SK-N-SH treated with all-trans-retinoic acid at 6 μM for 48 hours (cell line): ENCODE measurements at regions not wholly inside any gene's neighbourhood (a gene's known extent, or its start where the extent isn't known, plus 50 kb on each side); places are given as distances from the start of the nearest gene placed in this dataset.

Source experiments
- ATAC-seq: fragments of 200-7000 bp; cut with Tn5 transposase; 3 replicates; pipeline ENCODE4 v1.9.1; 2020; ENCODE audit warnings: mild to moderate bottlenecking, moderate library complexity
- CSDC2 ChIP-seq: fragments of 250-450 bp; sonication (Bioruptor Pico); IDR thresholded peaks from 2 replicates; pipeline ENCODE4 v1.5.0; 2020; ENCODE audit warnings: mild to moderate bottlenecking, moderate library complexity
- ESRRG ChIP-seq: fragments of 250-450 bp; sonication (Bioruptor Pico); IDR thresholded peaks from 2 replicates; pipeline ENCODE4 v1.6.1; 2021; ENCODE audit warnings: mild to moderate bottlenecking
- GLIS3 ChIP-seq: fragments of 250-450 bp; sonication (Bioruptor Pico); IDR thresholded peaks from 2 replicates; pipeline ENCODE4 v1.5.0; 2020; ENCODE audit warnings: mild to moderate bottlenecking, moderate library complexity
- OSR1 ChIP-seq: fragments of 250-450 bp; sonication (Bioruptor Pico); IDR thresholded peaks from 2 replicates; pipeline ENCODE4 v1.8.0; 2022; ENCODE audit warnings: moderate library complexity, mild to moderate bottlenecking, inconsistent platforms
- PATZ1 ChIP-seq: fragments of 250-450 bp; sonication (Bioruptor Pico); IDR thresholded peaks from 2 replicates; pipeline ENCODE4 v1.8.0; 2020; ENCODE audit warnings: mild to moderate bottlenecking, moderate library complexity, borderline replicate concordance
- PPARA ChIP-seq: fragments of 250-450 bp; sonication (Bioruptor Pico); IDR thresholded peaks from 2 replicates; pipeline ENCODE4 v1.5.0; 2020; ENCODE audit warnings: mild to moderate bottlenecking, borderline replicate concordance
- RARB ChIP-seq: fragments of 250-450 bp; sonication (Bioruptor Pico); IDR thresholded peaks from 2 replicates; pipeline ENCODE4 v1.8.0; 2021; ENCODE audit warnings: mild to moderate bottlenecking, moderate library complexity
- SNAI2 ChIP-seq: fragments of 250-450 bp; sonication (Bioruptor Pico); IDR thresholded peaks from 2 replicates; pipeline ENCODE4 v1.5.0; 2020; ENCODE audit warnings: mild to moderate bottlenecking, moderate library complexity
- TCF4 ChIP-seq: fragments of 250-450 bp; sonication (Bioruptor Pico); IDR thresholded peaks from 2 replicates; pipeline ENCODE4 v1.8.0; 2021; ENCODE audit warnings: mild to moderate bottlenecking, moderate library complexity, borderline replicate concordance
- TOX ChIP-seq: fragments of 250-450 bp; sonication (Bioruptor Pico); IDR thresholded peaks from 2 replicates; pipeline ENCODE4 v1.8.0; 2021; ENCODE audit warnings: mild to moderate bottlenecking, moderate library complexity, borderline replicate concordance
- TSHZ2 ChIP-seq: fragments of 250-450 bp; sonication (Bioruptor Pico); IDR thresholded peaks from 2 replicates; pipeline ENCODE4 v1.5.0; 2020; ENCODE audit warnings: mild to moderate bottlenecking, moderate library complexity
- ZC3H10 ChIP-seq: fragments of 250-450 bp; sonication (Bioruptor Pico); IDR thresholded peaks from 2 replicates; pipeline ENCODE4 v1.5.1; 2021; ENCODE audit warnings: mild to moderate bottlenecking, moderate library complexity
- ZFP3 ChIP-seq: fragments of 250-450 bp; sonication (Bioruptor Pico); IDR thresholded peaks from 2 replicates; pipeline ENCODE4 v1.5.0; 2020; ENCODE audit warnings: mild to moderate bottlenecking, moderate library complexity
- ZFP30 ChIP-seq: fragments of 450-650 bp; formaldehyde crosslinking; IDR thresholded peaks from 2 replicates; pipeline ENCODE4 v1.5.0; 2022; ENCODE audit warnings: mild to moderate bottlenecking, moderate library complexity
- ZNF565 ChIP-seq: fragments of 450-650 bp; formaldehyde crosslinking; conservative IDR thresholded peaks from 2 replicates; pipeline ENCODE4 v1.5.0; 2020; ENCODE audit warnings: low read depth, mild to moderate bottlenecking, moderate library complexity
- ZNF70 ChIP-seq: fragments of 450-650 bp; formaldehyde crosslinking; IDR thresholded peaks from 2 replicates; pipeline ENCODE4 v1.5.0; 2020; ENCODE audit warnings: mild to moderate bottlenecking, moderate library complexity
- ZNF8 ChIP-seq: fragments of 450-650 bp; formaldehyde crosslinking; IDR thresholded peaks from 2 replicates; pipeline ENCODE4 v1.5.0; 2020; ENCODE audit warnings: mild to moderate bottlenecking, moderate library complexity
- TF ChIP-seq, protein P1 (sequence below): fragments of 250-450 bp; sonication (Bioruptor Pico); IDR thresholded peaks from 2 replicates; pipeline ENCODE4 v1.5.1; 2020; ENCODE audit warnings: low read depth, mild to moderate bottlenecking, moderate library complexity
- TF ChIP-seq, protein P2 (sequence below): fragments of 250-450 bp; sonication (Bioruptor Pico); IDR thresholded peaks from 2 replicates; pipeline ENCODE4 v1.5.1; 2021; ENCODE audit warnings: mild to moderate bottlenecking, moderate library complexity
- TF ChIP-seq, protein P3 (sequence below): fragments of 250-450 bp; sonication (Bioruptor Pico); IDR thresholded peaks from 2 replicates; pipeline ENCODE4 v1.8.0; 2021; ENCODE audit warnings: low read depth, mild to moderate bottlenecking, moderate library complexity, borderline replicate concordance

- TF ChIP-seq ZFP3 (CRISPR knock-in tag) (no peak), ZNF8 (no peak)
- TF ChIP-seq, protein P1, sequence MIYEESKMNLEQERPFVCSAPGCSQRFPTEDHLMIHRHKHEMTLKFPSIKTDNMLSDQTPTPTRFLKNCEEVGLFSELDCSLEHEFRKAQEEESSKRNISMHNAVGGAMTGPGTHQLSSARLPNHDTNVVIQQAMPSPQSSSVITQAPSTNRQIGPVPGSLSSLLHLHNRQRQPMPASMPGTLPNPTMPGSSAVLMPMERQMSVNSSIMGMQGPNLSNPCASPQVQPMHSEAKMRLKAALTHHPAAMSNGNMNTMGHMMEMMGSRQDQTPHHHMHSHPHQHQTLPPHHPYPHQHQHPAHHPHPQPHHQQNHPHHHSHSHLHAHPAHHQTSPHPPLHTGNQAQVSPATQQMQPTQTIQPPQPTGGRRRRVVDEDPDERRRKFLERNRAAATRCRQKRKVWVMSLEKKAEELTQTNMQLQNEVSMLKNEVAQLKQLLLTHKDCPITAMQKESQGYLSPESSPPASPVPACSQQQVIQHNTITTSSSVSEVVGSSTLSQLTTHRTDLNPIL (CRISPR knock-in tag) = no peak
These were observed 59.1 kb upstream of the NABP1 start (continued) for GRCh38 chr2:191618786-191619185.

DNA sequence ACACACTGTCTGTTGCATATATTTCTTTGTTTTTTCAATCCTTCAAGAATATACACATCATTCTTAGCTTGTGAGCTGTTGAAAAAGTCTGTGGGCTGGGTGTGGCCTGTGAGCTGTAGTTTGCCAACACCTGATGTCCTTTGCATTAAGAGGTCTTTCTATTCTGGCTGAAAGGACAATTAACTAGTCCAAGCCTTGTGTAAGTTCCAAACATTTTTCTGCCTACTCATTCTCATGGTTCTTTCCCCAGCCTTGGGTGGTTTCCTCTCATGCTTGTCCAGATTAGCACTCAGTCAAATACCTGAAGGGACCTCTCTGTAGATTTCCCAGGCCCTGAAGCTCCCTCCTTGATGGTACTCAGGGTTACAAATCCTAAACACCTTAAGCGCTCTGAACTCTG lies 57.8 kb upstream of the NABP1 start:
- TF ChIP-seq, protein P2, sequence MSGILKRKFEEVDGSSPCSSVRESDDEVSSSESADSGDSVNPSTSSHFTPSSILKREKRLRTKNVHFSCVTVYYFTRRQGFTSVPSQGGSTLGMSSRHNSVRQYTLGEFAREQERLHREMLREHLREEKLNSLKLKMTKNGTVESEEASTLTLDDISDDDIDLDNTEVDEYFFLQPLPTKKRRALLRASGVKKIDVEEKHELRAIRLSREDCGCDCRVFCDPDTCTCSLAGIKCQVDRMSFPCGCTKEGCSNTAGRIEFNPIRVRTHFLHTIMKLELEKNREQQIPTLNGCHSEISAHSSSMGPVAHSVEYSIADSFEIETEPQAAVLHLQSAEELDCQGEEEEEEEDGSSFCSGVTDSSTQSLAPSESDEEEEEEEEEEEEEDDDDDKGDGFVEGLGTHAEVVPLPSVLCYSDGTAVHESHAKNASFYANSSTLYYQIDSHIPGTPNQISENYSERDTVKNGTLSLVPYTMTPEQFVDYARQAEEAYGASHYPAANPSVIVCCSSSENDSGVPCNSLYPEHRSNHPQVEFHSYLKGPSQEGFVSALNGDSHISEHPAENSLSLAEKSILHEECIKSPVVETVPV = no peak
- TF ChIP-seq TSHZ2 (CRISPR knock-in tag) (no peak), TOX (CRISPR knock-in tag) (no peak), ZNF565 (CRISPR knock-in tag) (no peak), ZFP30 (CRISPR knock-in tag) (no peak), GLIS3 (CRISPR knock-in tag) (no peak), ZC3H10 (CRISPR knock-in tag) (no peak), ZNF70 (CRISPR knock-in tag) (no peak), PPARA (CRISPR knock-in tag) (no peak), ZNF8 (no peak), ESRRG (CRISPR knock-in tag) (no peak), SNAI2 (CRISPR knock-in tag) (no peak), CSDC2 (CRISPR knock-in tag) (no peak), ZFP3 (CRISPR knock-in tag) (no peak)
- TF ChIP-seq, protein P3, sequence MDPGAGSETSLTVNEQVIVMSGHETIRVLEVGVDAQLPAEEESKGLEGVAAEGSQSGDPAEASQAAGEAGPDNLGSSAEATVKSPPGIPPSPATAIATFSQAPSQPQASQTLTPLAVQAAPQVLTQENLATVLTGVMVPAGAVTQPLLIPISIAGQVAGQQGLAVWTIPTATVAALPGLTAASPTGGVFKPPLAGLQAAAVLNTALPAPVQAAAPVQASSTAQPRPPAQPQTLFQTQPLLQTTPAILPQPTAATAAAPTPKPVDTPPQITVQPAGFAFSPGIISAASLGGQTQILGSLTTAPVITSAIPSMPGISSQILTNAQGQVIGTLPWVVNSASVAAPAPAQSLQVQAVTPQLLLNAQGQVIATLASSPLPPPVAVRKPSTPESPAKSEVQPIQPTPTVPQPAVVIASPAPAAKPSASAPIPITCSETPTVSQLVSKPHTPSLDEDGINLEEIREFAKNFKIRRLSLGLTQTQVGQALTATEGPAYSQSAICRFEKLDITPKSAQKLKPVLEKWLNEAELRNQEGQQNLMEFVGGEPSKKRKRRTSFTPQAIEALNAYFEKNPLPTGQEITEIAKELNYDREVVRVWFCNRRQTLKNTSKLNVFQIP (CRISPR knock-in tag) = no peak
- TF ChIP-seq, protein P1 (CRISPR knock-in tag) = no peak
- TF ChIP-seq, all 23 proteins: peak for 0
- ATAC-seq = no peak

GRCh38 chr2:191622374-191623320 lies 55.3 kb upstream of the NABP1 start:
- ATAC-seq = no peak
- TF ChIP-seq PATZ1 (CRISPR knock-in tag) (no peak), RARB (no peak), OSR1 (CRISPR knock-in tag) (no peak), ZNF70 (CRISPR knock-in tag) (no peak), TCF4 (no peak), CSDC2 (CRISPR knock-in tag) (no peak), ZFP3 (CRISPR knock-in tag) (no peak), SNAI2 (CRISPR knock-in tag) (no peak), GLIS3 (CRISPR knock-in tag) (no peak), TOX (CRISPR knock-in tag) (no peak), ZNF565 (CRISPR knock-in tag) (no peak), PPARA (CRISPR knock-in tag) (no peak)
- TF ChIP-seq, protein P3 (CRISPR knock-in tag) = no peak
- TF ChIP-seq, protein P1 (CRISPR knock-in tag) = no peak
